DOHH2 (cell line): ENCODE measurements at regions not wholly inside any gene's neighbourhood (a gene's known extent, or its start where the extent isn't known, plus 50 kb on each side); places are given as distances from the start of the nearest gene placed in this dataset.
A peak's percentile ranks its signal among the peaks of the same experiment; 100 is the strongest.

Experiments used
- H3F3A ChIP-seq: fragments of 200-600 bp; sonication (generic), shearing (Covaris generic); 2 replicates; pipeline ENCODE4 v1.6.0; 2016; ENCODE audit warnings: antibody characterized with exemption, mild to moderate bottlenecking; ENCODE audit not compliant: control insufficient read depth, insufficient read depth
- H3K27ac ChIP-seq: fragments of 200-600 bp; sonication (generic); 2 replicates; pipeline ENCODE4 v1.5.1; 2014; ENCODE audit warnings: low read depth, mild to moderate bottlenecking, low read length, moderate library complexity
- H3K27me3 ChIP-seq: fragments of 200-600 bp; sonication (generic); 2 replicates; pipeline ENCODE4 v1.6.1; 2014; ENCODE audit warnings: mild to moderate bottlenecking, low read length, mixed read lengths; ENCODE audit not compliant: control insufficient read depth
- H3K36me3 ChIP-seq: fragments of 200-600 bp; sonication (generic); 2 replicates; pipeline ENCODE4 v1.6.1; 2014; ENCODE audit warnings: mild to moderate bottlenecking, low read length, moderate library complexity, mixed read lengths; ENCODE audit not compliant: control insufficient read depth
- H3K4me1 ChIP-seq: fragments of 200-600 bp; sonication (generic); 2 replicates; pipeline ENCODE4 v1.6.1; 2014; ENCODE audit warnings: mild to moderate bottlenecking, low read length, mixed read lengths; ENCODE audit not compliant: control insufficient read depth
- H3K4me2 ChIP-seq: fragments of 200-600 bp; sonication (generic); 2 replicates; pipeline ENCODE4 v1.6.0; 2014; ENCODE audit warnings: mild to moderate bottlenecking, low read length, moderate library complexity
- H3K4me3 ChIP-seq: fragments of 200-600 bp; sonication (generic); 2 replicates; pipeline ENCODE4 v1.5.1; 2014; ENCODE audit warnings: mild to moderate bottlenecking, low read length, mixed read lengths
- H3K79me2 ChIP-seq: fragments of 200-600 bp; sonication (generic); 2 replicates; pipeline ENCODE4 v1.6.1; 2014; ENCODE audit warnings: mild to moderate bottlenecking, low read length, mixed read lengths; ENCODE audit not compliant: control insufficient read depth
- H3K9me2 ChIP-seq: fragments of 200-600 bp; sonication (generic); replicated peaks from 2 replicates; pipeline ENCODE4 v1.6.1; 2014; ENCODE audit warnings: mild to moderate bottlenecking, low read length, mixed read lengths; ENCODE audit not compliant: control insufficient read depth
- H3K9me3 ChIP-seq: fragments of 200-600 bp; sonication (generic); 2 replicates; pipeline ENCODE4 v1.6.1; 2014; ENCODE audit warnings: antibody characterized with exemption, low read length, mixed read lengths; ENCODE audit not compliant: control insufficient read depth, insufficient read depth
- H4K20me1 ChIP-seq: fragments of 200-600 bp; sonication (generic); 2 replicates; pipeline ENCODE4 v1.6.0; 2014; ENCODE audit warnings: low read depth, mild to moderate bottlenecking, antibody characterized with exemption, low read length, moderate library complexity; ENCODE audit not compliant: control insufficient read depth, insufficient read depth
- CTCF ChIP-seq: fragments of 200-600 bp; sonication (generic); IDR thresholded peaks from one replicate; pipeline ENCODE4 v1.5.1; 2014; ENCODE audit warnings: antibody characterized with exemption, mild to moderate bottlenecking, low read depth, low read length; ENCODE audit not compliant: poor library complexity, severe bottlenecking
- EZH2phosphoT487 ChIP-seq: fragments of 200-600 bp; sonication (generic); IDR thresholded peaks from 2 replicates; pipeline ENCODE4 v1.6.1; 2017; ENCODE audit warnings: borderline replicate concordance, mild to moderate bottlenecking, antibody characterized with exemption, low read length, moderate library complexity, mixed read lengths

GRCh38 chr11:16605389-16605893, 133.0 kb upstream of the C11orf58 start:
- H3K27me3 ChIP-seq, result peaks cover 18% of the 10 kb centered on the region
- no peak overlapping the region for H3K27ac ChIP-seq
- H3K36me3 ChIP-seq, result no peaks in the 10 kb centered on the region
- no peaks in the 10 kb centered on the region for H3K79me2 ChIP-seq
- H3K4me2 ChIP-seq, result peak overlapping the region; percentile 9; the same call in 1 of the 2 replicates
- H3F3A ChIP-seq, result no peaks in the 10 kb centered on the region
- H3K9me3 ChIP-seq, result no peaks in the 10 kb centered on the region
- H4K20me1 ChIP-seq, result 0 out of 2 replicates have a peak, but pooled peaks cover 3% of the 10 kb centered on the region
- TF ChIP-seq CTCF, result no peak
- no peak for TF ChIP-seq EZH2phosphoT487
- H3K9me2 ChIP-seq, result no peaks in the 10 kb centered on the region
- no peaks in the 10 kb centered on the region for H3K4me1 ChIP-seq
- no peak overlapping the region for H3K4me3 ChIP-seq

- Histone ChIP-seq H3K79me2 (no peaks in the 10 kb centered on the region), H3K27ac (no peak overlapping the region), H3K9me2 (no peaks in the 10 kb centered on the region), H3K4me3 (no peak overlapping the region), H3K27me3 (peaks cover 18% of the 10 kb centered on the region), H3K4me1 (no peaks in the 10 kb centered on the region), H3K9me3 (no peaks in the 10 kb centered on the region), H3F3A (no peaks in the 10 kb centered on the region), H4K20me1 (0 out of 2 replicates have a peak, but pooled peaks cover 3% of the 10 kb centered on the region), H3K4me2 (peak overlapping the region; percentile 9; the same call in 1 of the 2 replicates), H3K36me3 (no peaks in the 10 kb centered on the region)
- TF ChIP-seq CTCF (no peak), EZH2phosphoT487 (no peak)
These were observed 133.6 kb upstream of the C11orf58 start for GRCh38 chr11:16604794-16605388.

- TF ChIP-seq EZH2phosphoT487 (0 out of 2 replicates have a peak, but pooled peaks have one; percentile 9), CTCF (no peak)
- H3K4me3 ChIP-seq, result no peak overlapping the region
- peaks cover 18% of the 10 kb centered on the region for H3K27me3 ChIP-seq
- no peaks in the 10 kb centered on the region for H3K4me1 ChIP-seq
- H3K9me2 ChIP-seq, result no peaks in the 10 kb centered on the region
- H3K4me2 ChIP-seq, result no peak overlapping the region
- H3K9me3 ChIP-seq, result no peaks in the 10 kb centered on the region
- H4K20me1 ChIP-seq, result 0 out of 2 replicates have a peak, but pooled peaks cover 3% of the 10 kb centered on the region
- H3K36me3 ChIP-seq, result no peaks in the 10 kb centered on the region
- no peaks in the 10 kb centered on the region for H3K79me2 ChIP-seq
- no peaks in the 10 kb centered on the region for H3F3A ChIP-seq
- no peak overlapping the region for H3K27ac ChIP-seq
These were observed 134.3 kb upstream of the C11orf58 start for GRCh38 chr11:16603890-16604793.
